ENCODE measurements at regions not wholly inside any gene's neighbourhood (a gene's known extent, or its start where the extent isn't known, plus 50 kb on each side); places are given as distances from the start of the nearest gene placed in this dataset.
A peak's percentile ranks its signal among the peaks of the same experiment; 100 is the strongest.

- Mint-ChIP-seq H3K9me3 (no peaks in the 10 kb centered on the region), H3K36me3 (no peaks in the 10 kb centered on the region), H3K27ac (peak overlapping the region; percentile 84 to 95)
- no peak for DNase-seq (ENCODE audit: low spot score in 2 of 2)
- no peak for ATAC-seq
Observed at GRCh38 chr12:92987362-92987761, 58.3 kb upstream of the EEA1 start.

GRCh38 chr12:92987846-92988621 is 58.9 kb upstream of the EEA1 start:
- H3K27ac Mint-ChIP-seq, result peak overlapping the region; percentile 84 to 95
- no peaks in the 10 kb centered on the region for H3K9me3 Mint-ChIP-seq
- H3K36me3 Mint-ChIP-seq, result no peaks in the 10 kb centered on the region
- DNase-seq (ENCODE audit: low spot score in 2 of 2) (peak; percentile 61 to 66), ATAC-seq (peak; percentile 76 to 81)

GRCh38 chr12:92988622-92989130 is 59.6 kb upstream of the EEA1 start:
- no peak for ATAC-seq
- Mint-ChIP-seq H3K27ac (peak overlapping the region; percentile 57 to 95), H3K9me3 (no peaks in the 10 kb centered on the region), H3K36me3 (no peaks in the 10 kb centered on the region)
- DNase-seq (ENCODE audit: low spot score in 2 of 2), result no peak

GRCh38 chr12:92989715-92990484 is 60.8 kb upstream of the EEA1 start:
- no peaks in the 10 kb centered on the region for H3K9me3 Mint-ChIP-seq
- H3K27ac Mint-ChIP-seq, result peak overlapping the region; percentile 95 to 96
- DNase-seq (ENCODE audit: low spot score in 2 of 2) (peak; percentile 40 to 59), ATAC-seq (peak; percentile 79 to 82)
- H3K36me3 Mint-ChIP-seq, result no peaks in the 10 kb centered on the region

GRCh38 chr12:92991134-92991533 is 62.0 kb upstream of the EEA1 start:
- Mint-ChIP-seq H3K9me3 (no peaks in the 10 kb centered on the region), H3K36me3 (no peaks in the 10 kb centered on the region), H3K27ac (no peak overlapping the region)
- ATAC-seq (no peak), DNase-seq (ENCODE audit: low spot score in 2 of 2) (no peak)

- no peak for ATAC-seq
- no peaks in the 10 kb centered on the region for H3K9me3 Mint-ChIP-seq
- H3K27ac Mint-ChIP-seq, result no peak overlapping the region
- DNase-seq (ENCODE audit: low spot score in 2 of 2), result no peak
- H3K36me3 Mint-ChIP-seq, result no peaks in the 10 kb centered on the region
Observed at GRCh38 chr12:92992041-92992440, 62.9 kb upstream of the EEA1 start.

- ATAC-seq (no peak), DNase-seq (ENCODE audit: low spot score in 2 of 2) (no peak)
- H3K27ac Mint-ChIP-seq, result no peak overlapping the region
- H3K9me3 Mint-ChIP-seq, result no peaks in the 10 kb centered on the region
- H3K36me3 Mint-ChIP-seq, result no peaks in the 10 kb centered on the region
Observed at GRCh38 chr12:92993259-92993658, 64.2 kb upstream of the EEA1 start.

- no peaks in the 10 kb centered on the region for H3K9me3 Mint-ChIP-seq
- no peak overlapping the region for H3K27ac Mint-ChIP-seq
- ATAC-seq (no peak), DNase-seq (ENCODE audit: low spot score in 2 of 2) (no peak)
- no peaks in the 10 kb centered on the region for H3K36me3 Mint-ChIP-seq
Observed at GRCh38 chr12:92995258-92995903, 66.3 kb upstream of the EEA1 start.

GRCh38 chr12:93000026-93000425 is 70.9 kb upstream of the EEA1 start:
- DNase-seq (ENCODE audit: low spot score in 2 of 2) (no peak), ATAC-seq (no peak)
- no peak overlapping the region for H3K27ac Mint-ChIP-seq
- no peaks in the 10 kb centered on the region for H3K36me3 Mint-ChIP-seq
- no peaks in the 10 kb centered on the region for H3K9me3 Mint-ChIP-seq

- ATAC-seq (no peak), DNase-seq (ENCODE audit: low spot score in 2 of 2) (no peak)
- Mint-ChIP-seq H3K36me3 (no peaks in the 10 kb centered on the region), H3K27ac (no peak overlapping the region), H3K9me3 (no peaks in the 10 kb centered on the region)
Observed at GRCh38 chr12:93001407-93001806, 72.3 kb upstream of the EEA1 start.

GRCh38 chr12:93002293-93003054 is 73.4 kb upstream of the EEA1 start:
- no peak for DNase-seq (ENCODE audit: low spot score in 2 of 2)
- ATAC-seq, result no peak
- H3K27ac Mint-ChIP-seq, result no peak overlapping the region
- H3K9me3 Mint-ChIP-seq, result no peaks in the 10 kb centered on the region
- no peaks in the 10 kb centered on the region for H3K36me3 Mint-ChIP-seq

- Mint-ChIP-seq H3K36me3 (no peaks in the 10 kb centered on the region), H3K27ac (no peak overlapping the region), H3K9me3 (no peaks in the 10 kb centered on the region)
- no peak for ATAC-seq
- DNase-seq (ENCODE audit: low spot score in 2 of 2), result no peak
Observed at GRCh38 chr12:93003531-93004239, 74.6 kb upstream of the EEA1 start.

GRCh38 chr12:93005928-93006392 is 76.9 kb upstream of the EEA1 start:
- H3K36me3 Mint-ChIP-seq, result no peaks in the 10 kb centered on the region
- H3K27ac Mint-ChIP-seq, result no peak overlapping the region
- DNase-seq (ENCODE audit: low spot score in 2 of 2) (no peak), ATAC-seq (no peak)
- H3K9me3 Mint-ChIP-seq, result no peaks in the 10 kb centered on the region

- Mint-ChIP-seq H3K9me3 (no peaks in the 10 kb centered on the region), H3K36me3 (no peaks in the 10 kb centered on the region), H3K27ac (no peak overlapping the region)
- no peak for DNase-seq (ENCODE audit: low spot score in 2 of 2)
- ATAC-seq, result no peak
Observed at GRCh38 chr12:93006471-93007208, 77.5 kb upstream of the EEA1 start.

- no peak for ATAC-seq
- no peaks in the 10 kb centered on the region for H3K9me3 Mint-ChIP-seq
- no peak overlapping the region for H3K27ac Mint-ChIP-seq
- DNase-seq (ENCODE audit: low spot score in 2 of 2), result no peak
- H3K36me3 Mint-ChIP-seq, result no peaks in the 10 kb centered on the region
Observed at GRCh38 chr12:93007544-93007943, 78.4 kb upstream of the EEA1 start.

Data from activated naive CD4-positive, alpha-beta T cell treated with anti-CD3 and anti-CD28 coated beads, Interleukin-2, amount 50 U/mL, for 72 hours (primary cell).